ENCODE measurements at regions not wholly inside any gene's neighbourhood (a gene's known extent, or its start where the extent isn't known, plus 50 kb on each side); places are given as distances from the start of the nearest gene placed in this dataset.
"Not testable (repeated sequence)": the region's sequence is repeated elsewhere in the genome, so short reads cannot be mapped to it uniquely, and the experiment has no call there.

- not testable (repeated sequence) for TF ChIP-seq GLIS3 (CRISPR knock-in tag; IDR thresholded peaks at IDR 0.05); ZNF70 (CRISPR knock-in tag; IDR thresholded peaks at IDR 0.05); BACH2 (CRISPR knock-in tag; IDR thresholded peaks at IDR 0.05; ENCODE audit: borderline replicate concordance); PPARA (CRISPR knock-in tag; IDR thresholded peaks at IDR 0.05; ENCODE audit: borderline replicate concordance); OSR1 (CRISPR knock-in tag; IDR thresholded peaks at IDR 0.05)
Observed at GRCh38 chr2:67623741-67624140, 226.6 kb downstream of the ETAA1 start.
